Common myeloid progenitor, CD34-positive (primary cell): ENCODE measurements at regions not wholly inside any gene's neighbourhood (a gene's known extent, or its start where the extent isn't known, plus 50 kb on each side); places are given as distances from the start of the nearest gene placed in this dataset.
"Not testable (repeated sequence)": the region's sequence is repeated elsewhere in the genome, so short reads cannot be mapped to it uniquely, and the experiment has no call there.

ENCODE experiments used
- CTCF ChIA-PET: fragments of 350-600 bp; sonication (Branson Sonifier 250); formaldehyde crosslinking; loops from one replicate; lab custom pipeline; 2021; ENCODE audit warnings: antibody characterized with exemption; lab: Charles Lee
- POLR2A ChIA-PET: fragments of 350-600 bp; sonication (Branson Sonifier 250); formaldehyde crosslinking; loops from one replicate; lab custom pipeline; 2021; ENCODE audit warnings: antibody characterized with exemption; lab: Charles Lee
- DNase-seq, 3 donors: peaks; one replicate each; pipeline versions ENCODE4 v3.0.0 to v3.0.0-alpha.2; 2013
- H3K27ac ChIP-seq, 2 experiments: 1 replicate in 1 of 2; 2 replicates in 1 of 2; pipeline ENCODE4 v1.7.0; 2013; ENCODE audit warnings: inconsistent platforms in 2 of 2, low read length in 2 of 2, mild to moderate bottlenecking in 2 of 2, low read depth in 1 of 2, moderate library complexity in 1 of 2; ENCODE audit not compliant: severe bottlenecking in 2 of 2, insufficient read depth in 1 of 2, poor library complexity in 1 of 2
- H3K27me3 ChIP-seq, 5 experiments: replicated peaks in 2 of 5; 1 replicate in 3 of 5; 2 replicates in 2 of 5; pipeline versions ENCODE4 v1.6.1 to v1.7.0; 2013; ENCODE audit warnings: low read length in 4 of 5, mild to moderate bottlenecking in 2 of 5, moderate library complexity in 2 of 5, inconsistent platforms in 1 of 5; ENCODE audit not compliant: insufficient read depth in 5 of 5, control insufficient read depth in 4 of 5
- H3K36me3 ChIP-seq, 4 experiments: 1 replicate in 2 of 4; 2 replicates in 2 of 4; pipeline versions ENCODE4 v1.6.1 to v1.7.0; 2013; ENCODE audit warnings: low read length in 3 of 4, control low read depth in 1 of 4, mild to moderate bottlenecking in 1 of 4; ENCODE audit not compliant: control insufficient read depth in 4 of 4, insufficient read depth in 4 of 4
- H3K4me1 ChIP-seq, 4 experiments: 1 replicate in 3 of 4; 2 replicates in 1 of 4; pipeline versions ENCODE4 v1.6.1 to v1.7.1; 2013; ENCODE audit warnings: low read length in 3 of 4, mild to moderate bottlenecking in 3 of 4, control low read depth in 1 of 4, inconsistent platforms in 1 of 4, moderate library complexity in 1 of 4; ENCODE audit not compliant: control insufficient read depth in 4 of 4, insufficient read depth in 4 of 4; ENCODE audit errors: control extremely low read depth in 1 of 4
- H3K4me3 ChIP-seq, 7 experiments: 1 replicate in 4 of 7; 2 replicates in 3 of 7; pipeline versions ENCODE4 v1.5.1 to v1.7.0; 2013; ENCODE audit warnings: mild to moderate bottlenecking in 7 of 7, low read length in 6 of 7, moderate library complexity in 6 of 7, inconsistent platforms in 2 of 7, low read depth in 2 of 7, control low read depth in 1 of 7; ENCODE audit not compliant: insufficient read depth in 4 of 7, control insufficient read depth in 1 of 7; ENCODE audit errors: extremely low read depth in 1 of 7
- H3K9me3 ChIP-seq, 5 experiments: 1 replicate in 4 of 5; 2 replicates in 1 of 5; pipeline versions ENCODE4 v1.6.1 to v1.7.1; 2013; ENCODE audit warnings: low read length in 4 of 5, mild to moderate bottlenecking in 2 of 5, inconsistent platforms in 1 of 5, low read depth in 1 of 5, moderate library complexity in 1 of 5; ENCODE audit not compliant: control insufficient read depth in 4 of 5, insufficient read depth in 2 of 5; ENCODE audit errors: control extremely low read depth in 1 of 5
- WGBS: methylation state at CpG from one replicate; pipeline ENCODE4 v1.1.5; 2013; ENCODE audit not compliant: insufficient coverage; 5-methylcytosine and 5-hydroxymethylcytosine counted together

GRCh38 chr13:34371108-34371507, 553.2 kb downstream of the RFC3 start:
- WGBS = 83% methylated on average over 1 of the region's 2 CpGs
- no peaks in the 10 kb centered on the region for H3K36me3 ChIP-seq
- POLR2A ChIA-PET = no interaction called here
- H3K27me3 ChIP-seq = no peaks in the 10 kb centered on the region
- no peak for DNase-seq
- CTCF ChIA-PET = no interaction called here
- no peak overlapping the region for H3K27ac ChIP-seq
- H3K9me3 ChIP-seq = peaks cover 0 to 3% (median 0%) of the 10 kb centered on the region in 5 experiments
- no peak overlapping the region for H3K4me3 ChIP-seq
- H3K4me1 ChIP-seq = no peaks in the 10 kb centered on the region

DNA sequence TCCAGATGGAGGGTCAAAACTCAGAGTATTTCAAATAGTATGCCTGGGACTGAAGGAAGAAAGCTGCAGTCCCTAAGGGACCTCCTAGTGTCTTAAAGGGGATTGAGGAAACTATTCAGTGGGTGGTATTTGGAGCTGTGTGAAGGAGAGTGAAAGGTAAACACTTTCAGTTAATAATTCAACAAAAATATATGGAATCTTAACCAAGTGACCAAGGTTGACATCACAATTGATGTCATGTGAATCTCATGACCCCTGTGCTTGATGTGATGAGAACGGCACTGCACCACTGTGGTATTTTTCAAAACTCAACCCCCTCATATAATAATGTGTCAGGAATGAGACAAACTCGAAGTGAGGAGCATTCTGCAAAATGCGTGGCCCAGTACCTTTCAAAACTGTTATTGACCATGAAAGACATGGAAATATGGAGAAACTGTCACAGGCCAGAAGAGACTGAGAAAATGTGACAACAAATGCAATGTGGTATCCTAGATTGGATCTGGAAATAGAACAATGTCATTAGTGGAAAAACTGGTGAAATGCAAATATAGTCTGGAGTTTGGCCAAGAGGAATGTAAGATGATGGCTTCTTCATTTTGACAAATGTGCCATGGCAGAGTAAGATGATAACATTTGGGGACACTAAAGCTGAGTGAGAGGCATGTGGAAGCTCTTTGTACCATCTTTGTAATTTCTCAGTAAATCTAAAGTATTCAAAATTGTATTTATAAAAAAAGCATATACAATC, 553.9 kb downstream of the RFC3 start:
- no peaks in the 10 kb centered on the region for H3K9me3 ChIP-seq
- H3K4me3 ChIP-seq = no peak overlapping the region
- no peak for DNase-seq
- no peaks in the 10 kb centered on the region for H3K4me1 ChIP-seq
- H3K27me3 ChIP-seq = no peaks in the 10 kb centered on the region
- H3K36me3 ChIP-seq = no peaks in the 10 kb centered on the region
- H3K27ac ChIP-seq = no peak overlapping the region
- WGBS = 80% methylated on average over 1 of the region's 3 CpGs
- ChIA-PET POLR2A (no interaction called here), CTCF (no interaction called here)

DNA sequence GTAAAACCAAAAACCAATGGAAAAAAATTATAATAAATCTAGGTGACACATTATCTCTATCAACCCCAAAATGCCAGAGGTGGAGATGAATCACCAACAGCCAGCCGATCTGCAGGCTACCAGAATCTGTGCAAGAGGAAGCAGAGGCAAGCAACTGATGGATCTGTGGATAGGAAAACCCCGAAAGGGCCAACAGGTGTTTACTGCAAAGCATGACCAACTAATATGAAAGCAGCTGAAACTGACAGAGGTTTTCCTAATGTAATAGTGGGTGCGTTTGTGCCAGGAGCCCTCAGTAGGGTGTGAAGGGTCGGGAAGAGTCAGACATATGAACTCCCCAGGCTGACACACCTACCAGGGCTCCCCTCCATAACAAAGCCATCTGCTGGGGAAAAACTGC, 554.6 kb downstream of the RFC3 start:
- Histone ChIP-seq H3K27me3 (no peaks in the 10 kb centered on the region), H3K27ac (no peak overlapping the region), H3K36me3 (no peaks in the 10 kb centered on the region), H3K4me1 (no peaks in the 10 kb centered on the region), H3K9me3 (no peaks in the 10 kb centered on the region), H3K4me3 (no peak overlapping the region)
- POLR2A ChIA-PET = no interaction called here
- WGBS = 85% methylated on average over 2 of the region's 4 CpGs
- CTCF ChIA-PET = no interaction called here
- no peak for DNase-seq

- no peaks in the 10 kb centered on the region for H3K36me3 ChIP-seq
- H3K27me3 ChIP-seq = no peaks in the 10 kb centered on the region
- DNase-seq = no peak
- ChIA-PET CTCF (no interaction called here), POLR2A (no interaction called here)
- H3K9me3 ChIP-seq = no peaks in the 10 kb centered on the region
- no peaks in the 10 kb centered on the region for H3K4me1 ChIP-seq
- H3K4me3 ChIP-seq = no peak overlapping the region
- no peak overlapping the region for H3K27ac ChIP-seq
These were observed 558.5 kb downstream of the RFC3 start for GRCh38 chr13:34376483-34376882.

- no peak overlapping the region for H3K4me3 ChIP-seq
- no peaks in the 10 kb centered on the region for H3K4me1 ChIP-seq
- POLR2A ChIA-PET = no interaction called here
- no peak for DNase-seq
- H3K36me3 ChIP-seq = no peaks in the 10 kb centered on the region
- no peak overlapping the region for H3K27ac ChIP-seq
- CTCF ChIA-PET = no interaction called here
- no peaks in the 10 kb centered on the region for H3K9me3 ChIP-seq
- H3K27me3 ChIP-seq = no peaks in the 10 kb centered on the region
- WGBS = 97% methylated on average over 4 of the region's 6 CpGs
These were observed 560.8 kb upstream of the NBEA start for GRCh38 chr13:34381228-34381627.

GRCh38 chr13:34383728-34384127, 558.3 kb upstream of the NBEA start:
- WGBS = 75% methylated on average over 1 of the region's 3 CpGs
- Histone ChIP-seq H3K27ac (no peak overlapping the region), H3K27me3 (no peaks in the 10 kb centered on the region), H3K4me3 (no peak overlapping the region), H3K4me1 (no peaks in the 10 kb centered on the region), H3K9me3 (no peaks in the 10 kb centered on the region), H3K36me3 (no peaks in the 10 kb centered on the region)
- CTCF ChIA-PET = no interaction called here
- POLR2A ChIA-PET = no interaction called here
- DNase-seq = no peak

- POLR2A ChIA-PET, CTCF ChIA-PET, DNase-seq: not testable (repeated sequence)
These were observed 555.8 kb upstream of the NBEA start for GRCh38 chr13:34386229-34386628.

More at GRCh38 chr13:34386229-34386628, 555.8 kb upstream of the NBEA start:
- not testable (repeated sequence) for H3K36me3 ChIP-seq, H3K4me1 ChIP-seq, H3K9me3 ChIP-seq, H3K27me3 ChIP-seq, H3K4me3 ChIP-seq, H3K27ac ChIP-seq
